SK-N-SH treated with all-trans-retinoic acid at 6 μM for 48 hours (cell line): ENCODE measurements at regions not wholly inside any gene's neighbourhood (a gene's known extent, or its start where the extent isn't known, plus 50 kb on each side); places are given as distances from the start of the nearest gene placed in this dataset.

Experiments used
- ATAC-seq: fragments of 200-7000 bp; cut with Tn5 transposase; 3 replicates; pipeline ENCODE4 v1.9.1; 2020; ENCODE audit warnings: mild to moderate bottlenecking, moderate library complexity
- ARNTL ChIP-seq: fragments of 450-650 bp; formaldehyde crosslinking; IDR thresholded peaks from 2 replicates; pipeline ENCODE4 v1.5.0; 2020; ENCODE audit warnings: low read depth, mild to moderate bottlenecking, moderate library complexity, borderline replicate concordance
- BACH2 ChIP-seq: fragments of 250-450 bp; sonication (Bioruptor Pico); IDR thresholded peaks from 2 replicates; pipeline ENCODE4 v1.9.0; 2021; ENCODE audit warnings: mild to moderate bottlenecking, borderline replicate concordance
- CREB5 ChIP-seq: fragments of 250-450 bp; sonication (Bioruptor Pico); IDR thresholded peaks from 2 replicates; pipeline ENCODE4 v1.5.1; 2020; ENCODE audit warnings: low read depth, mild to moderate bottlenecking, moderate library complexity
- CSDC2 ChIP-seq: fragments of 250-450 bp; sonication (Bioruptor Pico); IDR thresholded peaks from 2 replicates; pipeline ENCODE4 v1.5.0; 2020; ENCODE audit warnings: mild to moderate bottlenecking, moderate library complexity
- CSRNP3 ChIP-seq: fragments of 250-450 bp; sonication (Bioruptor Pico); IDR thresholded peaks from 2 replicates; pipeline ENCODE4 v1.5.1; 2021; ENCODE audit warnings: mild to moderate bottlenecking, moderate library complexity
- ESRRG ChIP-seq: fragments of 250-450 bp; sonication (Bioruptor Pico); IDR thresholded peaks from 2 replicates; pipeline ENCODE4 v1.6.1; 2021; ENCODE audit warnings: mild to moderate bottlenecking
- GLIS3 ChIP-seq: fragments of 250-450 bp; sonication (Bioruptor Pico); IDR thresholded peaks from 2 replicates; pipeline ENCODE4 v1.5.0; 2020; ENCODE audit warnings: mild to moderate bottlenecking, moderate library complexity
- ISL1 ChIP-seq: fragments of 250-450 bp; sonication (Bioruptor Pico); IDR thresholded peaks from 2 replicates; pipeline ENCODE4 v2.1.2; 2022; ENCODE audit warnings: mild to moderate bottlenecking, moderate library complexity
- OSR1 ChIP-seq: fragments of 250-450 bp; sonication (Bioruptor Pico); IDR thresholded peaks from 2 replicates; pipeline ENCODE4 v1.8.0; 2022; ENCODE audit warnings: moderate library complexity, mild to moderate bottlenecking, inconsistent platforms
- PATZ1 ChIP-seq: fragments of 250-450 bp; sonication (Bioruptor Pico); IDR thresholded peaks from 2 replicates; pipeline ENCODE4 v1.8.0; 2020; ENCODE audit warnings: mild to moderate bottlenecking, moderate library complexity, borderline replicate concordance
- POU6F1 ChIP-seq: fragments of 250-450 bp; sonication (Bioruptor Pico); IDR thresholded peaks from 2 replicates; pipeline ENCODE4 v1.8.0; 2021; ENCODE audit warnings: low read depth, mild to moderate bottlenecking, moderate library complexity, borderline replicate concordance
- PPARA ChIP-seq: fragments of 250-450 bp; sonication (Bioruptor Pico); IDR thresholded peaks from 2 replicates; pipeline ENCODE4 v1.5.0; 2020; ENCODE audit warnings: mild to moderate bottlenecking, borderline replicate concordance
- TSHZ2 ChIP-seq: fragments of 250-450 bp; sonication (Bioruptor Pico); IDR thresholded peaks from 2 replicates; pipeline ENCODE4 v1.5.0; 2020; ENCODE audit warnings: mild to moderate bottlenecking, moderate library complexity
- ZC3H10 ChIP-seq: fragments of 250-450 bp; sonication (Bioruptor Pico); IDR thresholded peaks from 2 replicates; pipeline ENCODE4 v1.5.1; 2021; ENCODE audit warnings: mild to moderate bottlenecking, moderate library complexity
- ZFP3 ChIP-seq: fragments of 250-450 bp; sonication (Bioruptor Pico); IDR thresholded peaks from 2 replicates; pipeline ENCODE4 v1.5.0; 2020; ENCODE audit warnings: mild to moderate bottlenecking, moderate library complexity
- ZFP30 ChIP-seq: fragments of 450-650 bp; formaldehyde crosslinking; IDR thresholded peaks from 2 replicates; pipeline ENCODE4 v1.5.0; 2022; ENCODE audit warnings: mild to moderate bottlenecking, moderate library complexity
- ZNF565 ChIP-seq: fragments of 450-650 bp; formaldehyde crosslinking; conservative IDR thresholded peaks from 2 replicates; pipeline ENCODE4 v1.5.0; 2020; ENCODE audit warnings: low read depth, mild to moderate bottlenecking, moderate library complexity
- ZNF70 ChIP-seq: fragments of 450-650 bp; formaldehyde crosslinking; IDR thresholded peaks from 2 replicates; pipeline ENCODE4 v1.5.0; 2020; ENCODE audit warnings: mild to moderate bottlenecking, moderate library complexity
- ZNF8 ChIP-seq: fragments of 450-650 bp; formaldehyde crosslinking; IDR thresholded peaks from 2 replicates; pipeline ENCODE4 v1.5.0; 2020; ENCODE audit warnings: mild to moderate bottlenecking, moderate library complexity

- TF ChIP-seq CREB5 (CRISPR knock-in tag): no peak
- TF ChIP-seq GLIS3 (CRISPR knock-in tag): no peak
- TF ChIP-seq ZFP3 (CRISPR knock-in tag): no peak
- no peak for TF ChIP-seq ESRRG (CRISPR knock-in tag)
- TF ChIP-seq ZNF70: no peak
- no peak for TF ChIP-seq ZC3H10 (CRISPR knock-in tag)
- TF ChIP-seq ZFP30 (CRISPR knock-in tag): no peak
- no peak for TF ChIP-seq PATZ1 (CRISPR knock-in tag)
- no peak for TF ChIP-seq BACH2 (CRISPR knock-in tag)
- TF ChIP-seq, all 23 proteins: peak for 0
Measured at GRCh38 chr13:24614306-24615080, 65.7 kb upstream of the ATP12A start (continued).

GRCh38 chr13:24615114-24615513 is 65.1 kb upstream of the ATP12A start:
- no peak for ATAC-seq
- TF ChIP-seq GLIS3 (CRISPR knock-in tag) (no peak), ZNF565 (CRISPR knock-in tag) (no peak), PPARA (CRISPR knock-in tag) (no peak)
- TF ChIP-seq, all 23 proteins: peak for 0

GRCh38 chr13:24615911-24616472 is 64.2 kb upstream of the ATP12A start:
- TF ChIP-seq ZNF8: no peak
- no peak for TF ChIP-seq ARNTL (CRISPR knock-in tag)
- no peak for TF ChIP-seq ZFP30 (CRISPR knock-in tag)
- no peak for TF ChIP-seq PATZ1 (CRISPR knock-in tag)
- TF ChIP-seq OSR1: no peak
- no peak for TF ChIP-seq TSHZ2 (CRISPR knock-in tag)
- no peak for TF ChIP-seq POU6F1 (CRISPR knock-in tag)
- TF ChIP-seq ISL1: no peak
- TF ChIP-seq ZNF70: no peak
- TF ChIP-seq CSRNP3 (CRISPR knock-in tag): no peak
- TF ChIP-seq ZFP3 (CRISPR knock-in tag): no peak
- no peak for TF ChIP-seq ESRRG (CRISPR knock-in tag)
- no peak for TF ChIP-seq CSDC2
- TF ChIP-seq BACH2 (CRISPR knock-in tag): no peak
- no peak for ATAC-seq
